GM12878 (cell line): ENCODE measurements at regions not wholly inside any gene's neighbourhood (a gene's known extent, or its start where the extent isn't known, plus 50 kb on each side); places are given as distances from the start of the nearest gene placed in this dataset.

ENCODE experiments used
- BCL11A ChIP-seq: IDR thresholded peaks from 2 replicates; pipeline ENCODE4 v1.6.1; 2011; ENCODE audit warnings: low read depth, low read length
- CHD4 ChIP-seq: fragments of 200-600 bp; sonication (generic); IDR thresholded peaks from 2 replicates; pipeline ENCODE4 v1.6.1; 2016; ENCODE audit warnings: mild to moderate bottlenecking
- CTCF ChIP-seq, 3 experiments: IDR thresholded peaks in 2 of 3; conservative IDR thresholded peaks in 1 of 3; 2 replicates each; pipeline ENCODE4 v1.5.1; 2011; ENCODE audit warnings: low read depth in 3 of 3, low read length in 3 of 3, mild to moderate bottlenecking in 3 of 3, control low read depth in 2 of 3, moderate library complexity in 2 of 3, inconsistent platforms in 1 of 3, mixed read lengths in 1 of 3; ENCODE audit not compliant: control insufficient read depth in 2 of 3, insufficient read depth in 1 of 3; ENCODE audit errors: extremely low read depth in 1 of 3
- FOXM1 ChIP-seq: IDR thresholded peaks from 2 replicates; pipeline ENCODE4 v1.6.1; 2012; ENCODE audit warnings: low read depth, mild to moderate bottlenecking, inconsistent platforms, low read length, moderate library complexity
- POLR2AphosphoS2 ChIP-seq: IDR thresholded peaks from 2 replicates; pipeline ENCODE4 v1.6.1; 2011; ENCODE audit warnings: low read depth, mild to moderate bottlenecking, low read length, improper control_type of control experiment, moderate library complexity
- SP1 ChIP-seq: IDR thresholded peaks from one replicate; pipeline ENCODE4 v1.6.1; 2011; ENCODE audit warnings: low read depth, low read length
- USF2 ChIP-seq: IDR thresholded peaks from 2 replicates; pipeline ENCODE4 v1.6.1; 2011; ENCODE audit warnings: low read depth, low read length, improper control_type of control experiment, borderline replicate concordance

DNA sequence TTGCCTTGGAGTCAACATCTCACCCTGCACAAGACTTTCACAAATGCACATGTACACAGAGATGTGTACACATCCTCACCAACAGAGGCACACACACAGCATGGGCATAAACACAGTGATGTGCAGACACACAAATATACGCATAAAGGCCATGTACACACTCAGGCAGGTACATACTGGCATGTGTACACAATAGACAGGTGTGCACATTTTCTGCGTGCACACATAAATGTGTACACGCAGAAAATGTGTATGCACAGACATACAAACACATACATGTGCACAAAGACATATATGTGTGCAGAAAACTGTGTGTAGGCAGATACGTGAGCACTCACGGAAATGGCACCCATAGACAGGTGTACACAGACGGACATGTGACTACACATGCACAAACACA lies 85.3 kb upstream of the ZBTB40 start:
- TF ChIP-seq CTCF (IDR thresholded peaks at IDR 0.05 in 2 of 3, conservative IDR thresholded peaks at IDR 0.05 in 1 of 3; ENCODE audit: control insufficient read depth in 2 of 3, extremely low read depth in 1 of 3, insufficient read depth in 1 of 3, low read depth in 3 of 3, low read length in 3 of 3), result no peak
- TF ChIP-seq FOXM1, result no peak
- TF ChIP-seq CHD4, result no peak
- TF ChIP-seq POLR2AphosphoS2, result no peak
- TF ChIP-seq SP1, result no peak
- TF ChIP-seq BCL11A, result no peak
- TF ChIP-seq USF2, result no peak
